ENCODE measurements at regions not wholly inside any gene's neighbourhood (a gene's known extent, or its start where the extent isn't known, plus 50 kb on each side); places are given as distances from the start of the nearest gene placed in this dataset.

DNA sequence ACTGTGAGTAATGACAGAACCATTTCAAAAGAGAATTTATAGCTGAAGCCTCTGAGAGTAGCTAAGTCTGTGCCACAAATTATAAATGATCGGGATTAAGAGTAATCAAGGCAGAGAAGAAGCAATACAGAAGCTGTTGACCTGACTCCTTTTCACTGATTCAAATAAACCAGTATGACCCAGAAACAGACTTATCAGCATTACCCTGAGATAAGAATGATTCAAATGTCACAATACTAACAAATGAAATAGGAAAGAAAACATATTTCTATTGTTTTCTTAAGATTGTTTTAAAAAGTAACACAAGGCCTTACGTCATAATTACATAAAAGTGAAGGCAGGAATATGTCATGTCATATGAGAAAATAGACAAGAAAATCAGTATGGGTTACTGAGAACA lies 1534.6 kb downstream of the SI start:
- H3K4me1 ChIP-seq (ENCODE audit: low read depth, poor library complexity, severe bottlenecking), result no peaks in the 10 kb centered on the region
- H3K4me2 ChIP-seq, result no peak overlapping the region
- no peak overlapping the region for H3K27ac ChIP-seq
- no peaks in the 10 kb centered on the region for H3K36me3 ChIP-seq (ENCODE audit: insufficient read depth)
- no peaks in the 10 kb centered on the region; the same call in 1 of the 2 replicates for H4K20me1 ChIP-seq (ENCODE audit: insufficient read depth)
- no peaks in the 10 kb centered on the region for H3K27me3 ChIP-seq (ENCODE audit: insufficient read depth, low read depth)
- no peak overlapping the region for H3K4me3 ChIP-seq (IDR thresholded peaks at IDR 0.05; ENCODE audit: insufficient read depth, low read depth, low read length)
- no peaks in the 10 kb centered on the region for H3K79me2 ChIP-seq (ENCODE audit: insufficient read depth, low read depth)
- H2AFZ ChIP-seq (ENCODE audit: low read depth), result no peak overlapping the region
- H3K9ac ChIP-seq, result no peak overlapping the region
- TF ChIP-seq, protein P1, sequence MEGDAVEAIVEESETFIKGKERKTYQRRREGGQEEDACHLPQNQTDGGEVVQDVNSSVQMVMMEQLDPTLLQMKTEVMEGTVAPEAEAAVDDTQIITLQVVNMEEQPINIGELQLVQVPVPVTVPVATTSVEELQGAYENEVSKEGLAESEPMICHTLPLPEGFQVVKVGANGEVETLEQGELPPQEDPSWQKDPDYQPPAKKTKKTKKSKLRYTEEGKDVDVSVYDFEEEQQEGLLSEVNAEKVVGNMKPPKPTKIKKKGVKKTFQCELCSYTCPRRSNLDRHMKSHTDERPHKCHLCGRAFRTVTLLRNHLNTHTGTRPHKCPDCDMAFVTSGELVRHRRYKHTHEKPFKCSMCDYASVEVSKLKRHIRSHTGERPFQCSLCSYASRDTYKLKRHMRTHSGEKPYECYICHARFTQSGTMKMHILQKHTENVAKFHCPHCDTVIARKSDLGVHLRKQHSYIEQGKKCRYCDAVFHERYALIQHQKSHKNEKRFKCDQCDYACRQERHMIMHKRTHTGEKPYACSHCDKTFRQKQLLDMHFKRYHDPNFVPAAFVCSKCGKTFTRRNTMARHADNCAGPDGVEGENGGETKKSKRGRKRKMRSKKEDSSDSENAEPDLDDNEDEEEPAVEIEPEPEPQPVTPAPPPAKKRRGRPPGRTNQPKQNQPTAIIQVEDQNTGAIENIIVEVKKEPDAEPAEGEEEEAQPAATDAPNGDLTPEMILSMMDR (conservative IDR thresholded peaks at IDR 0.05; ENCODE audit: low read depth, low read length), result no peak

DNA sequence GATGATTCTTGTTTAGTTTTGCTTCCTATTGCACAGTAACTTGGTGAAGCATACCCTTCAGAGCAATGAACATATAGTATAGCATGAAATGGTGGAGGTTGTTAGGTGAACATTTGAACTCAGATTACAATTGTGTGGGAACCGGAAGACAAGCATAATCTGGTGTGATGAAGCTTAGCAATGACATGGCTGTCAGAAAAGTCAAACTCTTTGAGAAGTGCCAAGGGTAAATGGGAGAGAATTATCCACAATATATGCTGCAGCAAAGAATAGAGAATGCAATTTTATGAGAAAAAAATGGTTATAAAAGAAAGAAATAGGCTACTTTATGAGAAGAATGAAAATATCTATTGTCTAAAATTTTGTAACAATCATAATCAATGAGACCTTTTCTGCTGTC lies 1536.7 kb downstream of the SI start:
- no peak overlapping the region for H3K4me2 ChIP-seq
- H3K4me1 ChIP-seq (ENCODE audit: low read depth, poor library complexity, severe bottlenecking), result no peaks in the 10 kb centered on the region
- no peaks in the 10 kb centered on the region for H3K27me3 ChIP-seq (ENCODE audit: insufficient read depth, low read depth)
- H3K4me3 ChIP-seq (IDR thresholded peaks at IDR 0.05; ENCODE audit: insufficient read depth, low read depth, low read length), result no peak overlapping the region
- TF ChIP-seq, protein P1 (conservative IDR thresholded peaks at IDR 0.05; ENCODE audit: low read depth, low read length), result no peak
- no peaks in the 10 kb centered on the region; the same call in 1 of the 2 replicates for H4K20me1 ChIP-seq (ENCODE audit: insufficient read depth)
- H3K79me2 ChIP-seq (ENCODE audit: insufficient read depth, low read depth), result no peaks in the 10 kb centered on the region
- H3K36me3 ChIP-seq (ENCODE audit: insufficient read depth), result no peaks in the 10 kb centered on the region
- no peak overlapping the region for H2AFZ ChIP-seq (ENCODE audit: low read depth)
- no peak overlapping the region for H3K9ac ChIP-seq
- no peak overlapping the region for H3K27ac ChIP-seq

DNA sequence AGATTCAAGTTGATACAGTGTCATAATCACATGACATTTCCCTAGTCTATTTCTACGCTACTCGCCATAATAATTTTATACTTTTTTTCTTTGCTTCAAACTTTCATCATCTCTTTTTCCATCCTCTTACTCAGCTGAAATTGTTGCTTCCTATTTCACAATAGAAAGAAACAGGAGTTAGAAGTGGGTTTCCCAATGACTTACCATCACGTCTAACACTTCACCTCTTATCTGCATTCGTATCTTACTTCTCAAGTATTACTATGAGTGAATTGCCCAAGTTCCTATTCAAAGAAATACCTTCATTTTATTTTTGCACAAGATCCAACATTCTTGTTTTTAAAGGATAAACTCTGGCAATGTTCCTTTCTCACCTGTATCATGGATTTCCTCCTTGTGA lies 1539.9 kb downstream of the SI start:
- Histone ChIP-seq H3K4me3 (IDR thresholded peaks at IDR 0.05; ENCODE audit: insufficient read depth, low read depth, low read length) (no peak overlapping the region), H3K27me3 (ENCODE audit: insufficient read depth, low read depth) (no peaks in the 10 kb centered on the region), H3K79me2 (ENCODE audit: insufficient read depth, low read depth) (no peaks in the 10 kb centered on the region), H3K36me3 (ENCODE audit: insufficient read depth) (no peaks in the 10 kb centered on the region), H3K4me2 (no peak overlapping the region), H3K9ac (no peak overlapping the region), H3K4me1 (ENCODE audit: low read depth, poor library complexity, severe bottlenecking) (no peaks in the 10 kb centered on the region), H3K27ac (no peak overlapping the region), H4K20me1 (ENCODE audit: insufficient read depth) (no peaks in the 10 kb centered on the region; the same call in 1 of the 2 replicates), H2AFZ (ENCODE audit: low read depth) (no peak overlapping the region)
- TF ChIP-seq, protein P1 (conservative IDR thresholded peaks at IDR 0.05; ENCODE audit: low read depth, low read length), result no peak

DNA sequence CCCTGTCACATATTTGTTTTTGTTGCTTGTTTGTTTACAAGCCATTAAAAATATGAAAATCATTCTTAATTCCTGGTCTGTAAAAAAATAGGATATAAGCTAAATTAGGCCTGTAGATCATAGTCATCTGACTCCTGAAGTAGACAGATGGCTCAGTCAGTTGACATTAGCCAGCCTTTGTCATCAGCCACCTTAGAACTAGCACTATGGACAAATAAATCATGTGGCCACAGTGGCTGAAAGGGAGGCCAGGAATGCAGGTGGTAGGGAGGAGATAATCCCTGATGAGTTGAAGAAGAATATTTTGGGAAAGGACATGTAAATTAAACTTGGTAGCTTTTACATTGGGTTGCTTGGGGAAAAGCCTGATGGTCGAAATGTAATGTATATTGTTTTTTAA lies 1544.9 kb downstream of the SI start:
- no peaks in the 10 kb centered on the region for H3K4me1 ChIP-seq (ENCODE audit: low read depth, poor library complexity, severe bottlenecking)
- no peak overlapping the region for H3K4me2 ChIP-seq
- no peaks in the 10 kb centered on the region for H3K79me2 ChIP-seq (ENCODE audit: insufficient read depth, low read depth)
- no peak overlapping the region for H2AFZ ChIP-seq (ENCODE audit: low read depth)
- no peak overlapping the region for H3K9ac ChIP-seq
- H3K27me3 ChIP-seq (ENCODE audit: insufficient read depth, low read depth), result no peaks in the 10 kb centered on the region
- no peak overlapping the region for H3K27ac ChIP-seq
- TF ChIP-seq, protein P1 (conservative IDR thresholded peaks at IDR 0.05; ENCODE audit: low read depth, low read length), result no peak
- no peaks in the 10 kb centered on the region for H3K36me3 ChIP-seq (ENCODE audit: insufficient read depth)
- no peak overlapping the region for H3K4me3 ChIP-seq (IDR thresholded peaks at IDR 0.05; ENCODE audit: insufficient read depth, low read depth, low read length)
- H4K20me1 ChIP-seq (ENCODE audit: insufficient read depth), result no peaks in the 10 kb centered on the region

All from KMS-11 (cell line).